CD4-positive, alpha-beta memory T cell (primary cell): ENCODE measurements at regions not wholly inside any gene's neighbourhood (a gene's known extent, or its start where the extent isn't known, plus 50 kb on each side); places are given as distances from the start of the nearest gene placed in this dataset.
"Not testable (repeated sequence)": the region's sequence is repeated elsewhere in the genome, so short reads cannot be mapped to it uniquely, and the experiment has no call there.

ENCODE experiments used
- CTCF ChIA-PET: fragments of 350-600 bp; sonication (Branson Sonifier 250); formaldehyde crosslinking; loops from one replicate; lab custom pipeline; 2021; ENCODE audit warnings: inconsistent platforms; ENCODE audit not compliant: partially characterized antibody; lab: Charles Lee
- POLR2A ChIA-PET: fragments of 350-600 bp; sonication (Branson Sonifier 250); formaldehyde crosslinking; loops from one replicate; lab custom pipeline; 2021; ENCODE audit not compliant: partially characterized antibody; lab: Charles Lee
- DNase-seq, 5 donors: peaks; one replicate each; pipeline versions ENCODE4 v3.0.0 to v3.0.0-alpha.2; 2020 to 2022; ENCODE audit warnings: mixed read lengths in 1 of 5
- H3K27ac ChIP-seq: one replicate; pipeline ENCODE4 v1.7.0; 2013; ENCODE audit warnings: low read depth, low read length
- H3K27me3 ChIP-seq: 2 replicates; pipeline ENCODE4 v1.7.0; 2013; ENCODE audit warnings: mild to moderate bottlenecking, low read length, moderate library complexity; ENCODE audit not compliant: insufficient read depth
- H3K36me3 ChIP-seq: 2 replicates; pipeline ENCODE4 v1.7.0; 2013; ENCODE audit warnings: mild to moderate bottlenecking, low read length, moderate library complexity; ENCODE audit not compliant: insufficient read depth
- H3K4me1 ChIP-seq: 2 replicates; pipeline ENCODE4 v1.7.0; 2013; ENCODE audit warnings: mild to moderate bottlenecking, low read length, moderate library complexity; ENCODE audit not compliant: insufficient read depth
- H3K4me3 ChIP-seq, 2 donors: one replicate each; pipeline ENCODE4 v1.7.0; 2013; ENCODE audit warnings: low read length in 2 of 2, mild to moderate bottlenecking in 1 of 2
- H3K9me3 ChIP-seq, 2 donors: one replicate each; pipeline ENCODE4 v1.7.0; 2013; ENCODE audit warnings: low read length in 2 of 2, control low read depth in 1 of 2; ENCODE audit not compliant: control insufficient read depth in 1 of 2
- H3K27ac Mint-ChIP-seq, 7 donors: one replicate each; pipeline ENCODE4 v1.8.0; 2020 to 2021; ENCODE audit warnings: mixed read lengths in 7 of 7, mild to moderate bottlenecking in 6 of 7, inconsistent platforms in 3 of 7, moderate library complexity in 3 of 7
- H3K27me3 Mint-ChIP-seq, 2 donors: one replicate each; pipeline ENCODE4 v1.8.0; 2020 to 2021; ENCODE audit warnings: mixed read lengths in 2 of 2
- H3K36me3 Mint-ChIP-seq, 2 donors: one replicate each; pipeline ENCODE4 v1.8.0; 2020 to 2021; ENCODE audit warnings: mixed read lengths in 2 of 2, inconsistent platforms in 1 of 2, mild to moderate bottlenecking in 1 of 2
- H3K4me1 Mint-ChIP-seq, 4 donors: one replicate each; pipeline ENCODE4 v1.8.0; 2020 to 2021; ENCODE audit warnings: mixed read lengths in 4 of 4, mild to moderate bottlenecking in 1 of 4
- H3K4me3 Mint-ChIP-seq, 8 donors: one replicate each; pipeline ENCODE4 v1.8.0; 2020 to 2021; ENCODE audit warnings: mixed read lengths in 8 of 8, mild to moderate bottlenecking in 7 of 8, moderate library complexity in 6 of 8, inconsistent platforms in 3 of 8
- H3K9me3 Mint-ChIP-seq, 8 donors: one replicate each; pipeline ENCODE4 v1.8.0; 2020 to 2021; ENCODE audit warnings: mixed read lengths in 8 of 8, mild to moderate bottlenecking in 5 of 8, inconsistent platforms in 3 of 8, moderate library complexity in 1 of 8
- intact Hi-C: fragments of 100-400 bp; cut with micrococcal nuclease; formaldehyde crosslinking; loops from one replicate; pipeline ENCODE4 v1.15.1; 2023

DNA sequence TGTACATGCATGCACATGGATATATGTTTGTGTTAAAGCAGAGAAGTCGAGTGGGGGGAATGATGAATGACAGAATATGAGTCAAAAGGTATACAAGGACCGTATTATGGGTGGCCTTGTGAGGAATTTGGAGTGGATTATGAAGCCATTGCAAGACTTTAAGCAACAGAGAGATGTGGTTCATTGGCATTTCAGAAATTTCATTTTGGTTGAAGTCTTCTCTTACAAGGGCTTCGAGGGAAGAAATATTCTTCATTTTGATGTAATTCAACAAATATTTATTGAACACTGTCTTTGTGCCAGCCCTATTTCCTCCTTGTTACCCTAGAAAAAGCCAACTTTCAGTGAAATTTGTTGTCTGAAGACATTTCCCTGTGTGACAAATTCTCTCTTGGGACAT, 83.9 kb upstream of the SLCO6A1 start:
- no peak for DNase-seq
- peaks cover 0 to 2% (median 0%) of the 10 kb centered on the region in 4 donors for H3K4me1 Mint-ChIP-seq
- Histone ChIP-seq H3K9me3 (no peaks in the 10 kb centered on the region), H3K4me3 (no peak overlapping the region), H3K27me3 (no peaks in the 10 kb centered on the region), H3K36me3 (no peaks in the 10 kb centered on the region), H3K4me1 (no peaks in the 10 kb centered on the region), H3K27ac (no peak overlapping the region)
- ChIA-PET POLR2A (no interaction called here), CTCF (interaction anchor here (0.9 to 1.9 kb wide), 3 partner anchors 12 to 557 kb away, joined by 3 to 12 read pairs (median 7); no protein-coding TSS in a partner anchor)
- H3K9me3 Mint-ChIP-seq, result no peaks in the 10 kb centered on the region
- H3K4me3 Mint-ChIP-seq, result no peak overlapping the region
- H3K27ac Mint-ChIP-seq, result no peak overlapping the region
- intact Hi-C loops, result loop anchor here (1.0 to 5.0 kb wide), 2 partner anchors 210 to 642 kb away; no protein-coding TSS in a partner anchor
- no peaks in the 10 kb centered on the region for H3K36me3 Mint-ChIP-seq
- peaks cover 0 to 2% of the 10 kb centered on the region in 2 donors for H3K27me3 Mint-ChIP-seq

DNA sequence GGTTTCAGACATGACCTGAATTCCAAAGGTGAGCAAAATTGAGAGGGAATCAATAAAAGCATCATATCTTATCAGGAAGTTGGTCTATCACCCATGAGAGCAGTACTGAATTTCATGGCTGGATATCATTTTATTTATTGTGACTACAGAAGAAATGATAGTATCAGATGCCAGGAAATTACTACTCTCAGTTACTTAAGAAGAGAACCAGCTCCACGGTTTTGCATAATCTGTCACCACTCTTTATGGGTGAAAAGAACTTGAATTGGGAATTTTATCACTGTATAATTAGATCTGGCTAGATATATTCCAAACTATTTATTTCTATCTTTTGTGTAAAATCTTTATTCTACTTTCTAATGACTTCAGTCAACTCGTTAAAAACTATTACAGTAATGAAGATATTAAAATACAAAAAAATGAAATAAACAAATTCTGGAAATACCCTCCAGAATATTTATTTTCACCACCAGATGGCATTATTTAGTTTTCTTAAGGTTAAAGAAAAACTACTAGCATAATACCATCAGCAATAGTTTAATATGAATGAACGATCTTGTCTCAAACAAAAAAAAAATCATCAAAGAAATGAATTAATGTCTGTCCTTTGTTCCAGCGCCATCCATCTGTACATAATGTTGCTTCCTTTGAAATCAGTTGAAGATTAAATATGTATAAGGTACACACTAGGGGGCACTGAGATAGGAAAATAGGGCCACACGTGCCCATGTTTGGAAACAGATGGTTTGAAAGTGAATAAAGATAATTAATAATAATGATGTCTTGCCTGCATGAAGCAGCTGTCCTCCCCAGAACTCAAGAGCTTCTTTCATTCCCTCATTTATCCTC, 84.7 kb upstream of the SLCO6A1 start:
- Mint-ChIP-seq H3K9me3 (no peaks in the 10 kb centered on the region), H3K27me3 (peaks cover 0 to 2% of the 10 kb centered on the region in 2 donors), H3K4me1 (peaks cover 0 to 2% (median 0%) of the 10 kb centered on the region in 4 donors), H3K4me3 (no peak overlapping the region), H3K27ac (no peak overlapping the region), H3K36me3 (no peaks in the 10 kb centered on the region)
- H3K36me3 ChIP-seq, result no peaks in the 10 kb centered on the region
- intact Hi-C loops, result loop anchor here (1.0 to 5.0 kb wide), 2 partner anchors 209 to 641 kb away; no protein-coding TSS in a partner anchor
- no peak overlapping the region for H3K4me3 ChIP-seq
- H3K27ac ChIP-seq, result no peak overlapping the region
- DNase-seq, result peak in 3 of 5 donors; percentile 10 to 16 (median 11)
- no peaks in the 10 kb centered on the region for H3K27me3 ChIP-seq
- H3K4me1 ChIP-seq, result no peaks in the 10 kb centered on the region
- CTCF ChIA-PET, result interaction anchor here (1.2 to 1.9 kb wide), 2 partner anchors 556 to 641 kb away, joined by 4 to 7 read pairs; no protein-coding TSS in a partner anchor
- no peaks in the 10 kb centered on the region for H3K9me3 ChIP-seq
- POLR2A ChIA-PET, result no interaction called here

DNA sequence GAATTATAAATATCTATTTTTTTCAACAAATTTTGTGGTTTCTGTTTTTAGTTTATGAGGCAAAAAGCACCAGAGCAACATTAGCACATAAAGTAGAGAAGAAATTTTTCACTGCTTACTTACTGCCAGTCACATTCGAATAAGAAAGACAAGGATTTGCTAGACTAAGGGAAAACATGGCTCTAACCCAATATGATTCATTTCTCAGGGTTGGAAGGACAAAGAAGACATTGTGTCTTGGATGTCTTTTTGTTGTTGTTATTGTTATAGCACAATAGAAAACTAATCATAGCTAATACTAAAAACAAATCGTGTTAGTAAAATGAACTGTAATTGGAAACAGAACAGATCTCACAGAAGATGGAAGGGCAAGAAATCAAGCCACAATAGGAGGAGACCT, 90.9 kb upstream of the SLCO6A1 start:
- Mint-ChIP-seq H3K4me3 (no peak overlapping the region), H3K27me3 (peaks cover 0 to 5% of the 10 kb centered on the region in 2 donors), H3K4me1 (no peaks in the 10 kb centered on the region), H3K9me3 (peaks cover 0 to 5% (median 0%) of the 10 kb centered on the region in 8 donors), H3K27ac (no peak overlapping the region), H3K36me3 (no peaks in the 10 kb centered on the region)
- H3K27me3 ChIP-seq, result no peaks in the 10 kb centered on the region
- H3K9me3 ChIP-seq, result no peaks in the 10 kb centered on the region
- H3K27ac ChIP-seq, result no peak overlapping the region
- ChIA-PET CTCF (no interaction called here), POLR2A (no interaction called here)
- no peaks in the 10 kb centered on the region for H3K4me1 ChIP-seq
- no peak for DNase-seq
- H3K36me3 ChIP-seq, result no peaks in the 10 kb centered on the region
- no peak overlapping the region for H3K4me3 ChIP-seq
- intact Hi-C loops, result no loop called here

DNA sequence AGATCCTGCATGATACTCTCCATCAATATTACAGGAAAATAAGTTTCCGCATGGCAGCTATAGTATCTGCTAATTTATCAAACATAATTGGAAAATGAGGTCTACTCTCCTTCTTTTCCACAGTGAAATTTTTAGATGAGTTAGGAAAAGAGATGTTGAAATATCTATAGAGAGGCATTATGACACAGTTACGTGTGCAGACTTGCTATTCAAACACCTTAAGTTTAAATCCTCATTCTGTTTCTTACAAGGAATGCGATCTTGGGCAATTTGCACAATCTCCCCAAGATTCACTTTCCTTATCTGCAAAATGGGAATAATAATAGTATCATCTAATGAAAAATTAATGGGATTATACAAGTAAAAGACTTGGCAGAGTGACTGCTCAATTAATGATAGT, 91.7 kb upstream of the SLCO6A1 start:
- no peaks in the 10 kb centered on the region for H3K36me3 ChIP-seq
- ChIA-PET CTCF (no interaction called here), POLR2A (no interaction called here)
- H3K9me3 ChIP-seq, result no peaks in the 10 kb centered on the region
- no peaks in the 10 kb centered on the region for H3K27me3 ChIP-seq
- DNase-seq, result no peak
- Mint-ChIP-seq H3K4me1 (peaks cover 0 to 3% (median 2%) of the 10 kb centered on the region in 4 donors), H3K27me3 (peaks cover 0 to 5% of the 10 kb centered on the region in 2 donors), H3K27ac (no peak overlapping the region), H3K9me3 (peaks cover 0 to 5% (median 0%) of the 10 kb centered on the region in 8 donors), H3K4me3 (no peak overlapping the region), H3K36me3 (no peaks in the 10 kb centered on the region)
- intact Hi-C loops, result no loop called here
- no peak overlapping the region for H3K4me3 ChIP-seq
- H3K27ac ChIP-seq, result no peak overlapping the region
- no peaks in the 10 kb centered on the region for H3K4me1 ChIP-seq

DNA sequence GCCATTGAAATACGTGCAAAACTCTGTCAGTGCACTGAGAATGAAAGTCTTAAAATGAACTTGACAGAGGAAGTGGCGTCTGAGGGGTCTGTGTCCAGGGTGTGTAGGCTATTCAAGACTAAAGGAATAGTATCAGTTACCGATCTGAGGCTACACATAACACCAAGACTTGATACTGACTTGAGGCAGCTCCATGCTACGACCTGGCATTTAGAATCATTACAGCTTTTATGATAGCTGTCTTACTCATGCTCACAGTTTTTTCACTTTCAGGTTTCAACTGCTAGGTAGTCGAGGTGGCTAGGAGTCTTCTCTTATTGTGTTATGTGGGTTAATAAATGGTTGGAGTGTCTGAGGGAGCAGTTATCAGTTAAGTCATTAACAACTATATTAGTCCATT, 92.8 kb upstream of the SLCO6A1 start:
- H3K4me3 ChIP-seq, result no peak overlapping the region
- intact Hi-C loops, result no loop called here
- peaks cover 0 to 5% of the 10 kb centered on the region in 2 donors for H3K27me3 Mint-ChIP-seq
- POLR2A ChIA-PET, result no interaction called here
- H3K27ac ChIP-seq, result no peak overlapping the region
- CTCF ChIA-PET, result no interaction called here
- H3K27me3 ChIP-seq, result no peaks in the 10 kb centered on the region
- no peaks in the 10 kb centered on the region for H3K9me3 ChIP-seq
- DNase-seq, result no peak
- peaks cover 0 to 5% (median 0%) of the 10 kb centered on the region in 8 donors for H3K9me3 Mint-ChIP-seq
- H3K4me1 Mint-ChIP-seq, result peaks cover 0 to 9% (median 4%) of the 10 kb centered on the region in 4 donors
- H3K4me3 Mint-ChIP-seq, result no peak overlapping the region
- no peak overlapping the region for H3K27ac Mint-ChIP-seq
- H3K4me1 ChIP-seq, result no peaks in the 10 kb centered on the region
- no peaks in the 10 kb centered on the region for H3K36me3 ChIP-seq
- H3K36me3 Mint-ChIP-seq, result no peaks in the 10 kb centered on the region

DNA sequence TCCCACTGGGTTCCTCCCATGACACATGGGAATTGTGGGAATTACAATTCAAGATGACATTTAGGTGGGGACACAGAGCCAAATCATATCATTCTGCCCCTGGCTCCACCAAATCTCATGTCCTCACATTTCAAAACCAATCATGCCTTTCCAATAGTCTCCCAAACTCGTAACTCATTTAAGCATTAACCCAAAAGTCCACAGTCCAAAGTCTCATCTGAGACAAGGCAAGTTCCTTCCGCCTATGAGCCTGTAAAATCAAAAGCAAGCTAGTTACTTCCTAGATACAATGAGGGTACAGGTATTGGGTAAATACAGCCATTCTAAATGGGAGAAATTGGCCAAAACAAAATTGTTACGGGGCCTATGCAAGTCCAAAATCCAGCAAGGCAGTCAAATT, 93.8 kb upstream of the SLCO6A1 start:
- intact Hi-C loops, H3K4me1 Mint-ChIP-seq, H3K4me1 ChIP-seq, H3K4me3 ChIP-seq, H3K36me3 Mint-ChIP-seq, DNase-seq, CTCF ChIA-PET, H3K9me3 ChIP-seq, H3K4me3 Mint-ChIP-seq, POLR2A ChIA-PET, H3K27me3 Mint-ChIP-seq, H3K27ac Mint-ChIP-seq, H3K27ac ChIP-seq, H3K9me3 Mint-ChIP-seq, H3K36me3 ChIP-seq, H3K27me3 ChIP-seq: not testable (repeated sequence)

DNA sequence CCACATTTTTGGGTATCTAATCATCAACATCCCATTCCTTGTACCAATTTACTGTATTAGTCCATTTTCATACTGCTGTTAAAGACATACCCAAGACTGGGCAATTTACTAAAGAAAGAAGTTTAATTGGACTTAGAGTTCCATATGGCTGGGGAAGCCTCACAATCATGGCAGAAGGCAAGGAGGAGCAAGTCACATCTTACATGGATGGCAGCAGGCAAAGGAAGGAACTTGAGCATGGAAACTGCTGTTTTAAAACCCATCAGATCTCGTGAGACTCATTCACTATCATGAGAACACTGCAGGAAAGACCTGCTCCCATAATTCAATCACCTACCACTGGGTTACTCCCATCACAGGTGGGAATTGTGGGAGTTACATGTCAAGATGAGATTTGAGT, 95.4 kb upstream of the SLCO6A1 start:
- Mint-ChIP-seq H3K4me3 (no peak overlapping the region), H3K27me3 (peaks cover 0 to 5% of the 10 kb centered on the region in 2 donors), H3K4me1 (peaks cover 0 to 9% (median 4%) of the 10 kb centered on the region in 4 donors), H3K27ac (no peak overlapping the region), H3K9me3 (peaks cover 0 to 5% (median 0%) of the 10 kb centered on the region in 8 donors), H3K36me3 (no peaks in the 10 kb centered on the region)
- H3K4me3 ChIP-seq, result no peak overlapping the region
- no peaks in the 10 kb centered on the region for H3K36me3 ChIP-seq
- no peak for DNase-seq
- no peaks in the 10 kb centered on the region for H3K27me3 ChIP-seq
- H3K27ac ChIP-seq, result no peak overlapping the region
- ChIA-PET POLR2A (no interaction called here), CTCF (interaction anchor here (1.6 kb wide), 1 partner anchor 545 kb away, joined by 4 read pairs; no protein-coding TSS in a partner anchor)
- no peaks in the 10 kb centered on the region for H3K9me3 ChIP-seq
- intact Hi-C loops, result no loop called here
- no peaks in the 10 kb centered on the region for H3K4me1 ChIP-seq
